IMR-90 (cell line): ENCODE measurements at regions not wholly inside any gene's neighbourhood (a gene's known extent, or its start where the extent isn't known, plus 50 kb on each side); places are given as distances from the start of the nearest gene placed in this dataset.

Experiments used
- ATAC-seq: fragments of 200-7000 bp; cut with Tn5 transposase; 2 replicates; pipeline ENCODE4 v1.9.1; 2020; ENCODE audit warnings: low read depth, mild to moderate bottlenecking, moderate library complexity
- BruUV-seq: library from RNA; stranded (reverse); fragments of 400-500 nt; replicated peaks from 2 replicates; lab custom pipeline; 2021; lab: Mats Ljungman, UMichigan
- CTCF ChIA-PET: fragments of 300-600 bp; formaldehyde crosslinking; extraction: SDS; loops from one replicate; lab custom pipeline; 2021; ENCODE audit warnings: antibody characterized with exemption; lab: Yijun Ruan, JAX
- POLR2A ChIA-PET: fragments of 300-600 bp; sonication (Branson Sonifier 250); formaldehyde crosslinking; loops from one replicate; lab custom pipeline; 2022; ENCODE audit warnings: antibody characterized with exemption; ENCODE audit not compliant: unreplicated experiment; lab: Charles Lee
- DNase-seq: peaks from one replicate; pipeline ENCODE4 v3.0.0; 2013
- H2AFZ ChIP-seq: replicated peaks from 2 replicates; pipeline ENCODE3; 2013; ENCODE audit warnings: low read length, mild to moderate bottlenecking; ENCODE audit not compliant: poor library complexity
- H2AK5ac ChIP-seq: 2 replicates; pipeline ENCODE4 v1.6.1; 2013; ENCODE audit warnings: low read depth, low read length, inconsistent platforms
- H2AK9ac ChIP-seq: replicated peaks from 2 replicates; pipeline ENCODE3; 2013; ENCODE audit warnings: mild to moderate bottlenecking, low read depth, low read length, moderate library complexity; ENCODE audit not compliant: poor library complexity
- H2BK120ac ChIP-seq: 2 replicates; pipeline ENCODE4 v1.6.1; 2013; ENCODE audit warnings: low read depth, low read length, inconsistent platforms
- H2BK15ac ChIP-seq: 3 replicates; pipeline ENCODE4 v1.6.1; 2013; ENCODE audit warnings: low read depth, low read length, inconsistent platforms
- H2BK20ac ChIP-seq: 2 replicates; pipeline ENCODE4 v1.6.1; 2013; ENCODE audit warnings: low read depth, mild to moderate bottlenecking, inconsistent platforms, low read length, moderate library complexity
- H2BK5ac ChIP-seq: 2 replicates; pipeline ENCODE4 v1.6.1; 2013; ENCODE audit warnings: mild to moderate bottlenecking, low read depth, low read length, inconsistent platforms; ENCODE audit not compliant: poor library complexity, severe bottlenecking
- H3K14ac ChIP-seq: replicated peaks from 2 replicates; pipeline ENCODE4 v1.6.1; 2013; ENCODE audit warnings: low read depth, low read length, inconsistent platforms
- H3K18ac ChIP-seq: 2 replicates; pipeline ENCODE4 v1.6.1; 2013; ENCODE audit warnings: low read depth, low read length, control low read depth
- H3K23ac ChIP-seq: 2 replicates; pipeline ENCODE4 v1.6.1; 2013; ENCODE audit warnings: low read depth, low read length, inconsistent platforms
- H3K27ac ChIP-seq: 2 replicates; pipeline ENCODE4 v1.5.1; 2013; ENCODE audit warnings: mild to moderate bottlenecking, control low read depth, low read length; ENCODE audit not compliant: insufficient read depth
- H3K27me3 ChIP-seq: 2 replicates; pipeline ENCODE4 v1.6.1; 2013; ENCODE audit warnings: low read length; ENCODE audit not compliant: control insufficient read depth, insufficient read depth
- H3K36me3 ChIP-seq: 2 replicates; pipeline ENCODE4 v1.6.1; 2013; ENCODE audit warnings: low read length, mixed read lengths; ENCODE audit not compliant: control insufficient read depth, insufficient read depth
- H3K4ac ChIP-seq: 2 replicates; pipeline ENCODE4 v1.6.1; 2013; ENCODE audit warnings: low read depth, low read length, inconsistent platforms
- H3K4me1 ChIP-seq: 2 replicates; pipeline ENCODE4 v1.6.1; 2013; ENCODE audit warnings: low read length, mixed read lengths; ENCODE audit not compliant: control insufficient read depth, insufficient read depth
- H3K4me2 ChIP-seq: 2 replicates; pipeline ENCODE4 v1.6.1; 2013; ENCODE audit warnings: low read depth, mild to moderate bottlenecking, control low read depth, low read length, moderate library complexity
- H3K4me3 ChIP-seq: 2 replicates; pipeline ENCODE4 v1.5.1; 2013; ENCODE audit warnings: low read depth, mild to moderate bottlenecking, control low read depth, low read length, moderate library complexity; ENCODE audit not compliant: insufficient read depth
- H3K56ac ChIP-seq: 2 replicates; pipeline ENCODE4 v1.6.1; 2013; ENCODE audit warnings: low read length, inconsistent platforms; ENCODE audit not compliant: insufficient read depth; ENCODE audit errors: extremely low read depth
- H3K79me1 ChIP-seq, 2 experiments: 2 replicates each; pipeline ENCODE4 v1.6.1; 2013; ENCODE audit warnings: low read length in 2 of 2, inconsistent platforms in 1 of 2, low read depth in 1 of 2
- H3K9ac ChIP-seq: 2 replicates; pipeline ENCODE4 v1.6.1; 2013; ENCODE audit warnings: low read depth, low read length, control low read depth
- H3K9me1 ChIP-seq: 2 replicates; pipeline ENCODE4 v1.6.1; 2013; ENCODE audit warnings: low read length, inconsistent platforms; ENCODE audit not compliant: insufficient read depth
- H3K9me3 ChIP-seq: 2 replicates; pipeline ENCODE4 v1.6.1; 2013; ENCODE audit warnings: low read length; ENCODE audit not compliant: control insufficient read depth, insufficient read depth
- H4K20me1 ChIP-seq: 2 replicates; pipeline ENCODE4 v1.6.1; 2013; ENCODE audit warnings: low read length, inconsistent platforms; ENCODE audit not compliant: insufficient read depth
- H4K5ac ChIP-seq: 2 replicates; pipeline ENCODE4 v1.6.1; 2013; ENCODE audit warnings: mild to moderate bottlenecking, low read depth, low read length, control low read depth
- H4K8ac ChIP-seq, 2 experiments: 2 replicates each; pipeline ENCODE4 v1.6.1; 2013; ENCODE audit warnings: low read depth in 2 of 2, low read length in 2 of 2, control low read depth in 1 of 2, inconsistent platforms in 1 of 2
- H4K91ac ChIP-seq: 2 replicates; pipeline ENCODE4 v1.6.1; 2013; ENCODE audit warnings: low read depth, low read length, inconsistent platforms; ENCODE audit not compliant: insufficient read depth
- BHLHE40 ChIP-seq: fragments of 150-350 bp; IDR thresholded peaks from 2 replicates; pipeline ENCODE4 v1.6.1; 2016; ENCODE audit warnings: mild to moderate bottlenecking, low read depth, low read length
- CEBPB ChIP-seq: IDR thresholded peaks from 2 replicates; pipeline ENCODE4 v1.6.1; 2012; ENCODE audit warnings: low read depth, low read length, improper control_type of control experiment
- CHD1 ChIP-seq: IDR thresholded peaks from 2 replicates; pipeline ENCODE4 v1.6.1; 2012; ENCODE audit warnings: low read depth, low read length, improper control_type of control experiment
- CTCF ChIP-seq: conservative IDR thresholded peaks from 2 replicates; pipeline ENCODE4 v1.5.1; 2012; ENCODE audit warnings: mild to moderate bottlenecking, low read depth, low read length, improper control_type of control experiment
- ELK1 ChIP-seq: fragments of 150-350 bp; IDR thresholded peaks from 2 replicates; pipeline ENCODE4 v1.6.1; 2016; ENCODE audit warnings: low read depth, mild to moderate bottlenecking, low read length, moderate library complexity, borderline replicate concordance
- FOS ChIP-seq: fragments of 150-350 bp; IDR thresholded peaks from 2 replicates; pipeline ENCODE4 v1.6.1; 2016; ENCODE audit warnings: low read depth, low read length
- MAFK ChIP-seq: IDR thresholded peaks from 2 replicates; pipeline ENCODE4 v1.6.1; 2012; ENCODE audit warnings: low read depth, low read length, improper control_type of control experiment
- MAZ ChIP-seq: IDR thresholded peaks from 2 replicates; pipeline ENCODE4 v1.6.1; 2012; ENCODE audit warnings: low read depth, mild to moderate bottlenecking, low read length, improper control_type of control experiment, moderate library complexity, borderline replicate concordance
- MXI1 ChIP-seq: IDR thresholded peaks from 2 replicates; pipeline ENCODE4 v1.6.1; 2012; ENCODE audit warnings: low read depth, mild to moderate bottlenecking, low read length, moderate library complexity, borderline replicate concordance
- NFE2L2 ChIP-seq: fragments of 150-350 bp; IDR thresholded peaks from 2 replicates; pipeline ENCODE4 v1.6.1; 2016; ENCODE audit warnings: low read depth, mild to moderate bottlenecking, low read length
- POLR2A ChIP-seq: IDR thresholded peaks from 2 replicates; pipeline ENCODE4 v1.6.1; 2012; ENCODE audit warnings: mild to moderate bottlenecking, low read depth, low read length
- RAD21 ChIP-seq: IDR thresholded peaks from 2 replicates; pipeline ENCODE4 v1.6.1; 2012; ENCODE audit warnings: low read length, improper control_type of control experiment
- RCOR1 ChIP-seq: IDR thresholded peaks from 2 replicates; pipeline ENCODE4 v1.6.1; 2012; ENCODE audit warnings: mild to moderate bottlenecking, low read length, improper control_type of control experiment; ENCODE audit not compliant: insufficient replicate concordance
- RFX5 ChIP-seq: IDR thresholded peaks from 2 replicates; pipeline ENCODE4 v1.8.0; 2012; ENCODE audit warnings: low read depth, mild to moderate bottlenecking, low read length, moderate library complexity
- SMC3 ChIP-seq: fragments of 150-350 bp; IDR thresholded peaks from 2 replicates; pipeline ENCODE4 v1.6.1; 2016; ENCODE audit warnings: low read depth, mild to moderate bottlenecking, antibody characterized with exemption, low read length, moderate library complexity
- USF2 ChIP-seq: fragments of 150-350 bp; IDR thresholded peaks from 2 replicates; pipeline ENCODE4 v1.6.1; 2017; ENCODE audit warnings: mild to moderate bottlenecking, antibody characterized with exemption, low read length, low read depth
- WGBS, 2 experiments: methylation state at CpG; one replicate each; pipeline versions ENCODE4 v1.1.5 to v1.1.7; 2013; ENCODE audit warnings: missing lambda C conversion rate in 2 of 2; ENCODE audit not compliant: insufficient read length in 1 of 2; ENCODE audit errors: extremely low coverage in 2 of 2; 5-methylcytosine and 5-hydroxymethylcytosine counted together
- dilution Hi-C: fragments of 300-500 bp; cut with HindIII; formaldehyde crosslinking; loops from one replicate; pipeline ENCODE4 v1.14.3; 2018; ENCODE audit warnings: low sequenced_read_pairs; ENCODE audit not compliant: unreplicated experiment
- in situ Hi-C: fragments of 300-500 bp; cut with MboI; formaldehyde crosslinking; loops from 3 replicates; pipeline ENCODE4 v1.14.3; 2019; ENCODE audit warnings: low sequenced_read_pairs, inconsistent platforms, mixed read lengths
- intact Hi-C: fragments of 100-400 bp; cut with micrococcal nuclease; formaldehyde crosslinking; loops from 2 replicates; pipeline ENCODE4 v1.10.0; 2022

GRCh38 chr2:13106302-13106701 is 389.6 kb downstream of the TRIB2 start:
- Histone ChIP-seq H4K20me1 (no peaks in the 10 kb centered on the region), H3K36me3 (no peaks in the 10 kb centered on the region), H3K23ac (no peak overlapping the region), H3K4ac (no peak overlapping the region), H4K91ac (no peak overlapping the region), H3K4me1 (no peaks in the 10 kb centered on the region), H3K9me3 (no peaks in the 10 kb centered on the region), H2BK20ac (no peak overlapping the region), H2AK5ac (no peak overlapping the region), H2BK5ac (no peak overlapping the region), H3K9ac (no peak overlapping the region), H3K4me2 (no peak overlapping the region), H3K27ac (no peak overlapping the region), H2AFZ (no peak overlapping the region), H3K14ac (no peak overlapping the region), H3K4me3 (no peak overlapping the region), H2AK9ac (no peak overlapping the region), H4K8ac (no peak overlapping the region), H2BK15ac (no peak overlapping the region), H3K27me3 (no peaks in the 10 kb centered on the region), H3K56ac (no peak overlapping the region), H4K5ac (no peak overlapping the region), H3K18ac (no peak overlapping the region), H3K9me1 (no peaks in the 10 kb centered on the region), H3K79me1 (no peaks in the 10 kb centered on the region), H2BK120ac (no peak overlapping the region)
- BruUV-seq = no TSS peak
- in situ Hi-C loops = no loop called here
- TF ChIP-seq CHD1 (no peak), USF2 (no peak), BHLHE40 (no peak), SMC3 (no peak), MAFK (no peak), ELK1 (no peak), RAD21 (no peak), MAZ (no peak), CTCF (no peak), CEBPB (no peak), RCOR1 (no peak), MXI1 (no peak), FOS (no peak), NFE2L2 (no peak), POLR2A (no peak), RFX5 (no peak)
- intact Hi-C loops = no loop called here
- ATAC-seq (no peak), DNase-seq (no peak)
- POLR2A ChIA-PET = no interaction called here
- dilution Hi-C loops = no loop called here
- CTCF ChIA-PET = no interaction called here
- WGBS, 2 experiments = 100% methylated on average over 1 of the region's 3 CpGs; no CpG with 5 or more reads in 1 of the 2 experiments
